HG03097 (cell line): ENCODE measurements at regions not wholly inside any gene's neighbourhood (a gene's known extent, or its start where the extent isn't known, plus 50 kb on each side); places are given as distances from the start of the nearest gene placed in this dataset.
"Not testable (repeated sequence)": the region's sequence is repeated elsewhere in the genome, so short reads cannot be mapped to it uniquely, and the experiment has no call there.

ENCODE experiments used
- ATAC-seq: cut with Tn5 transposase; IDR thresholded peaks from one replicate; pipeline ENCODE4 v1.9.1; 2021; ENCODE audit not compliant: unreplicated experiment, low FRiP score

- no peak for ATAC-seq
Measured at GRCh38 chr2:52518678-52519077, 1248.9 kb upstream of the CHAC2 start.

DNA sequence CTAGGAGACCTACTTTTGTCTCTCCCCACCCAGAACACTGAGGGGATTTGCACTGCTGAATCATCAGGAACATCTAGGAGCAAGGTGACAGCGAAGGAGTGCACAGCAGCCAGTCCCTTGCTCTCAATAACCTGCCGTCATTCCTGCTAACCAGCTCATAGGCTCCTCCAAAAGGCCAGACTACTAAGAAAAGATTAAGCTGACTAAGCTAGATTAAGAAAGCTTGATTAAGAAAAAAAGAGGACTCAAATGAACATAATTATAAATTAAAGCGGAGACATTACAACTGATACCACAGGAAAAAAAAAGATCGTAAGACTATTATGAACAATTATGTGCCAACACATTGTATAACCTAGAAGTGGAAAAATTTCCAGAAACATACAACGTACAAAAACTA is 1254.8 kb upstream of the CHAC2 start:
- no peak for ATAC-seq

- ATAC-seq: no peak
Measured at GRCh38 chr2:52510432-52510831, 1257.2 kb upstream of the CHAC2 start.

GRCh38 chr2:52502476-52502860 is 1265.1 kb upstream of the CHAC2 start:
- no peak for ATAC-seq

GRCh38 chr2:52501715-52502475 is 1265.7 kb upstream of the CHAC2 start:
- ATAC-seq: no peak

DNA sequence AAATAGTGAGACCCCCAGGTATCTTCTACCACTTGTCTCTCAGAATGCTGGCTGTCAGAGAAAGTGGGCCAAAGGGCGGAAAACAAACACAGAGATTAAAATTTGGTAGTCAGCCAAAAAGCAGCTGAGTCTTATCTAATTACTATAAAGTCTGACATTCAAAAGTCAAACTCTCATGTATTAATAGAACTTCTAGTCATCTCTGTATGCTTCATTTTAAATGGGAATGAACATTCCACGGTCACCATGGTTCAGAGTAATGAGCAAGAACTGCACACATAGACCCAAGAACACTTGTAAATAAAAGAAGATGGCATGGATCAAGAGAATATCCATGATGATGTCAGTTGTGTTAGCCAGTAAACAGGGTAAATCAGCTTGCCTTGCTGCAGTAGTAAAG is 1267.0 kb upstream of the CHAC2 start:
- ATAC-seq: no peak

DNA sequence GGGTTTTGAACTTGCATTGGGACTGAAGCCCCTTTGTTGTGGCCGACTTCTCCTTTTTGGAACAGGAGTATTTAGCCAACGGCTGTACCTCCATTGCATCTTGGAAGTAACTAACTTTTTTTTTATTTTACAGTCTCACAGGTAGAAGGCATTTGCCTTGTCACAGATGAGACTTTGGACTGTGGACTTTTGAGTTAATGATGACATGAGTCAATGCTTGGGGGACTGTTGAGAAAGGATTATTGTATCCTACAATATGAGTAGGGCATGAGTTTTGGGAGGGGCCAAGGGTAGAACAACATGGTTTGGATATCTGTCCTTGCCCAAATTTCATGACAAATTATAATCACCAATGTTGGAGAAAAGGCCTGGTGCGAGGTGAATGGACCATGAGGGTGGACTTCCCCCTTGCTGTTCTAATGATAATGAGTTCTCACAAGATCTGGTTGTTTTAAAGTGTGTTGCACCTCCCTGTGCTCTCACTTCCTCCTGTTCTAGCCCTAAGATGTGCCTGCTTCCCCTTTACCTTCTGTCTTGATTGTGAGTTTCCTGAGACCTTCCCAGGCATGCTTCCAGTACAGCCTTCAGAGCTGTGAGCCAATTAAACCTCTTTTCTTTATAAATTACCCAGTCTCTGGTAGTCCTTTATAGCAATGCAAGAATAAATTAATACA is 1269.4 kb upstream of the CHAC2 start:
- ATAC-seq: no peak

- ATAC-seq: no peak
Measured at GRCh38 chr2:52495816-52496215, 1271.8 kb upstream of the CHAC2 start.

DNA sequence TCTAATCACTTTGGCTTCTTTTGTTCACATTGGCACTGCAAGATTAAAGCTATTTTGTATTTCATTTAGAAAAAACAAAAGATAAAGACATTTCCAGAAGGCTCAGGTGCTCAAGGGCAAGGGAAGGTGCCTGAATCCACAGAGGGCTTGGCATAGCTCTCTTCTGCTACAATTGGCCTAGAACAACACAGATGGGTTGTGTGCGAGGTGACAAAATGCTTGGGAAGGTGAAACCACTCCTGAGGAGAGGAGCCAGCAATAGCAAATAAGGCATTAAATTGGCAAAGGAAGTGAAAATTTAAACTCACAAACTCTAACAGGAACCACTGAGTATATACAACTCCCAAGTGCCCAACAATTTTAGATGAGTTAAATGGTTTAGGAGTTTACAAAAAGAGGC is 1290.4 kb upstream of the CHAC2 start:
- ATAC-seq: no peak

DNA sequence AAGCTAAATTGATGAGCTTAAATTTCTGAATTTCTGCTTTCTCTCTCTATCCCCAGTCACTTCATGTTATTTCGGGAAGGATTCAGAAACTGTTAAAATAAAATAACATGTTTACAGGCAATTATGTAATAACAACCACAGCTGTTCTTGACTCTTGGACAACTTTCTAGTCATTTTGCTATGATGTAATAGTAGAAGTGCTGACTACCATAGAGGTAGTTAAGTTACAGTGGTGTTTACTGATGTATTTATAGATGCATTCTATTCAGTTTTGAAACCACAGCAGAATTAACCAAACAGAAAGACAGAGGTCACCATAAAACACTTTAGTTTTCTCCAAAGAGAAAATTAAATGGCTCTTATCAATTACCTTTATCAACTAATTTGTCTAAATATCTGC is 1292.0 kb upstream of the CHAC2 start:
- no peak for ATAC-seq

GRCh38 chr2:52474091-52474490 is 1293.5 kb upstream of the CHAC2 start:
- no peak for ATAC-seq

DNA sequence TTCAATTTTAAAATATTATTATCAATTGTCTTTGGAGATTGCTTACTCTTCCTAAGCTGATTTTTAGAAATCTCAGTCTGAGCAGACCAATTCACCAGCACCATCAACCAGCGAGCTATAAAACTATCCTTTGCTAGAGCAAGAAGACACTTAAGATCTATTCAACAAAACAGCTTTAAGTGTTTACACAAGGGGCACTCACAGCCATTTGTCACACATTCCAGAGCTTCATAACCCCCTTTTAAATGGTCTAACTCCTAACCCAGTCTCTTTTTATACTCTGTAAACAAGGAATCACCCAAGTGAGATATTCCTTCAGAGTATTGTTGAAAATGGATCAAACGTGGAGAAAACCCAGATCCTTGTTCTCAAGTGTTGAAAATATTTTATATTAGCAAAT is 1294.1 kb upstream of the CHAC2 start:
- no peak for ATAC-seq

GRCh38 chr2:52470457-52470856 is 1297.1 kb upstream of the CHAC2 start:
- not testable (repeated sequence) for ATAC-seq

DNA sequence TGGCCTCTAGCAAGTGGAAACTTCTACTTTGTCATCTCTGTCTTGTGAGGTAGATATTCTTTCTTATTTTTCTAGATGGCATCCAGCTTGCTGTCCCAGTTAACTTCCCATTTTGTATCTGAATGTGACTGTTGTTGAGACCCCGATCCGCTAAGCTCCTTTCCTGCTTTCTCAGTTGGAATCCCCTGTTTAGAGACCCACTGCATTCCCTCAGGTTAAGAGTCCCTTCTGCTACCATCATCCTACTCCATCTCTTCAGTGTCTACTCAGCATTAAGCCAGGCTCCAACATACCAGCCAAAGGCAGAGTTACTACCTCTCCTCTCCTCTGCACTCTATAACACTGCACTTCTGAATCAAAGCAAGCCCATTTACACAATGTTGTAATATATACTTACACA is 1300.4 kb upstream of the CHAC2 start:
- no peak for ATAC-seq

- ATAC-seq: no peak
Measured at GRCh38 chr2:52465287-52465686, 1302.3 kb upstream of the CHAC2 start.

DNA sequence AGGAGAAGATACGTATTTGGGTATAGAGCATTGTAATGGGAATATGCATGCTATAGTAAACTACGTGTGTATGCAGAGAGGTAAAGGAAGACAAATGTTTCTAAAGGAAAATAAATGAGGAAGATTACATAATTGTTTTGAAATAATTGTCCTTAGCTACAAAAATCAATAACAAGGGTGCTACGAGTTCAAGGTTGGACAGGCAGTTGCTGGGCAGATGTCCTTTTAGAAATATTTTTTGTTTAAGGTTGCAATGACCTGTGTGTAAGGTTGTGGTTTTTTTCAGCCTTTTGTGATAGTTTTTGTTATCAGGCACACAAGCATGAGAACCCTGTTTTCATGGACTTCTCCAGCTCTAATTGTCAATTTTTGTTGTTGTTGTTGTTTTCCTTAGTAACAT is 1304.1 kb upstream of the CHAC2 start:
- ATAC-seq: no peak

DNA sequence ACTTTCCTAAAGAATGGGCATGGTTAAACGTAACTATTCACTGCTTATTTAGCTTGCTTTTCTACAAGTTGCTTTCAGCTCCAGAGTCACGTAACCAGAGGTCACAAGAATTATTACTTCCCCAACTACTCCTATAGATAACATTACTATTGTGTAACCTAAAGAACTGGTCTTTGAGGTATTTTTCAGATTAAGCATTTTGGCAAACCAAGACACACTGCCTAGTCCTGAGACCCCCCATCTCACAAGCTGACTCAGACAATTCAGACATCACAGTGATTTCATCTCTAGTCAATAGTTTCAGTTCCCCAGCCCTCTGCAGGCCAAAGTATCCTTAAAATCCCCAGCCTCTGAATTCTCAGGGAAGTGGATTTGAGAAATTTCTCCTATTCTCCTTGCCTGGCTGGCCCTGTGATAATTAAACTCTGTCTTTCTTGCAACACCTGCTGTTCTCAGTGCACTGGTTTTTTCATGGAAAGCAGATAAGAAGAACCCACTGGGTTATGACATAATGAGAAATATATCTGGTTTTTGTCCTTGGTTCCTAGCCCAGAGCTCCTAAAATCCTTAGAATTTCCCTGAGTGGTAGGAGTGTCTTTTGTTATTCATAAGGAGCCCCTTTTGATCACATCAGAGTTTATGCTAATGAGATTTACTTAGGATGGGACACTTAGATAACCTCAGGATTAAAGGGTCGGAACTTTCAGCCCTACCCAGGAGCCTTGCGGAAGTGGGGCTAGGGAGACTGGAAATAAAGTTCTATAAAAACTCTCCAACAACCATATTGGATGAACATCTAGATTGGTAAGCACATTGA is 1310.8 kb upstream of the CHAC2 start:
- ATAC-seq: no peak

DNA sequence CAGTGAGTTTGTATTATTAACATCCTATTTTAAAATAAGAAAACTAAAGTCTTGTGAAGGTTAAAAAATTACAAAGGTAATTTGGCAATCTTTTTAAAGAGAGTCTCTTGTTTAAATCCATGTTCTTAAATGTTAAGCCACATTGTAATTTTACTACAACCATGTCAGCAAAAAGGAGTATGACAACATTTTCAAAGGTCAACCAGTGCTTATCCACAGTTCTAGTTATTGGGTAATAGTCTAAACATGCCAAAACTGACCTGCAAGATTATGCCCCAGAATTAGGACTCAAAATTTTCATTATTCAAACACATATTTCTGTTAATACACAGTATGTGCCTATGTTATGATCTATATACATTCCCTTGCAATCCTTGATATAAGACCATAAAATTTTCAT is 1312.6 kb upstream of the CHAC2 start:
- no peak for ATAC-seq

GRCh38 chr2:52452201-52452600 is 1315.4 kb upstream of the CHAC2 start:
- no peak for ATAC-seq

DNA sequence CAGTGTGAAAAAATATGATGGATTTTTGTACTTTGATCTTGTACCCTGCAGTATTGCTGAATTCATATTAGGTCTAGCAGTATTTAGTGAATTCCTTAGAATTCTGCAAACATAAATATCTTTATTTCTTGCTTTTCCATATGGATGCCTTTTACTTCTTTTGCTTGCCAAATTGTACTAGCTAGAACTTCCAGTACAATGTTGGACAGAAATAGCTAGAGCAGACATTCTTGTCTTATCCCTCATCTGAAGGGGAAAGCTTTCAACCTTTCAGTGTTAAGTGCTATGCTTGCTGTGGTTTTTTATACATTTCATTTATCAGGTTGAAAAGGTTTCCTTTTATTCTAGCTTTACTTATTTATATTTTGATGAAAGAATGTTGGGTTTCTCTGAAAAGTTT is 1321.9 kb upstream of the CHAC2 start:
- no peak for ATAC-seq

- ATAC-seq: no peak
Measured at GRCh38 chr2:52431352-52431760, 1336.2 kb upstream of the CHAC2 start.

DNA sequence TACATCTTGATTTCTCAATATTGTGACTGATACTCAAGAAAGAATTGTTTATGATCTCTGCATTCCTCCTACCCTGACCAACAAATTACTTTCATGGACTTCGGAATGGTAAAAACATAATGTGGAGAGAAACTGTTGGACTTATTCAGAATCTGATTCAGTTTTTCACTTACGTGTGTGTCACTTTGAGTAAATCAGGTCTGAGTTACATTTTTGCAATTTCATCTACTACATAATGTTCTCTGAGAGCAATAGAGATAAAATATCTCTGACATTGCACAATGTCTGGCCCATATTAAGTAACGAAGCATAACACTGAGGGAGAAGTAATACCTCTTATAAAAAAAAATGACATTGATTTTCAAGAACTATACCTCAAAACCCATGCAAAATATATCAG is 1337.9 kb upstream of the CHAC2 start:
- no peak for ATAC-seq
